ENCODE measurements at regions not wholly inside any gene's neighbourhood (a gene's known extent, or its start where the extent isn't known, plus 50 kb on each side); places are given as distances from the start of the nearest gene placed in this dataset.

DNA sequence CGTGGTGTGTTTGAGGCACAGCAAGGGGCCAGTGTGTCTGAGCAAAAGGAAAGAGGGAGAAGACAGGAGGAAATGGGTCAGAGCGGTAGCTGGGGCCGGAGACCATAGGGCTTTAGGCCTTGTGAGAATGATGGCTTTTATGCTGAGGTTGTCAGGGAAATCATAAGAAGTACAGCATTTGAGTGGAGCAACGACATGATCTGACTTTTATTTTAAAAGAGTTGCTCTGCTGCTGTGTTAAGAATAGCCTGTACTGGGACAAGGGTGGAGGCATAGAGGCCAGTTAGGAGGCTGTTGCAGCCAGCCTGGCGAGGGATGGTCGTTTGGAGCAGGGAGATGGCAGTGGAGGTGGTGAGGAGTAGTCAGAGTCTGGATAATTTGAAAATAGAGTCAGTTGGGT is 174.3 kb downstream of the SNX10 start:
- no peaks in the 10 kb centered on the region for H3K9me3 ChIP-seq

DNA sequence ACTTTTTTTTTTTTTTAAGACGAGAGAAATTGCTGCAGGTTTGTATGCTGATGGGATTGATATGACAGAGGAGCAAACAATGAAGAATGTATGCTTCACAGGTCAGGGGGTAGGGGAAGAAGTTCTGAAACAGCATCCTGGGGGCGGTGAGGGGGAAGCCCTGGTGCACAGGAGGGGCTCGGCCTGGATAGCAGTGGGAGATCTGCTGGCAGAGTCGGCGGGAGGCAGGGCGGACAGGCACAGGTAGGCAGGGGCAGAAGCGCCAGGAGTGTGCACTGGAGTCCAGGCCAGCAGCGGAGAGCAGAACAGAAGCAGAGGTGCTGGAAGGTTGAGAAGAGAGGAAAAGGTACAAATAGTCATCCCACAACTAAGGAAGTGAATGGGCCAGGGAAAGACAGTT is 175.4 kb downstream of the SNX10 start:
- ChIA-PET POLR2A (no interaction called here), CTCF (interaction anchor here (1.4 kb wide), 1 partner anchor 13 kb away, joined by 3 read pairs; no protein-coding TSS in a partner anchor)
- Histone ChIP-seq H3K4me3 (no peak overlapping the region), H3K9me3 (no peaks in the 10 kb centered on the region), H3K27ac (no peak overlapping the region), H3K4me2 (no peak overlapping the region), H3K4me1 (no peaks in the 10 kb centered on the region)
- DNase-seq (ENCODE audit: low read depth in 1 of 2, low spot score in 1 of 2) (no peak), FAIRE-seq (no peak), ATAC-seq (no peak)
- TF ChIP-seq, protein P1, sequence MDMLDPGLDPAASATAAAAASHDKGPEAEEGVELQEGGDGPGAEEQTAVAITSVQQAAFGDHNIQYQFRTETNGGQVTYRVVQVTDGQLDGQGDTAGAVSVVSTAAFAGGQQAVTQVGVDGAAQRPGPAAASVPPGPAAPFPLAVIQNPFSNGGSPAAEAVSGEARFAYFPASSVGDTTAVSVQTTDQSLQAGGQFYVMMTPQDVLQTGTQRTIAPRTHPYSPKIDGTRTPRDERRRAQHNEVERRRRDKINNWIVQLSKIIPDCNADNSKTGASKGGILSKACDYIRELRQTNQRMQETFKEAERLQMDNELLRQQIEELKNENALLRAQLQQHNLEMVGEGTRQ (IDR thresholded peaks at IDR 0.05): no peak
- TF ChIP-seq POLR2AphosphoS2 (conservative IDR thresholded peaks at IDR 0.05; ENCODE audit: low read length) (no peak), GATA3 (IDR thresholded peaks at IDR 0.05; ENCODE audit: borderline replicate concordance) (no peak), CHD4 (IDR thresholded peaks at IDR 0.05; ENCODE audit: borderline replicate concordance) (no peak), HOXB5 (CRISPR knock-in tag; IDR thresholded peaks at IDR 0.05) (no peak), ZNF302 (CRISPR knock-in tag; IDR thresholded peaks at IDR 0.05) (no peak), MAFK (IDR thresholded peaks at IDR 0.05; ENCODE audit: partially characterized antibody) (no peak)
- TF ChIP-seq, protein P2, sequence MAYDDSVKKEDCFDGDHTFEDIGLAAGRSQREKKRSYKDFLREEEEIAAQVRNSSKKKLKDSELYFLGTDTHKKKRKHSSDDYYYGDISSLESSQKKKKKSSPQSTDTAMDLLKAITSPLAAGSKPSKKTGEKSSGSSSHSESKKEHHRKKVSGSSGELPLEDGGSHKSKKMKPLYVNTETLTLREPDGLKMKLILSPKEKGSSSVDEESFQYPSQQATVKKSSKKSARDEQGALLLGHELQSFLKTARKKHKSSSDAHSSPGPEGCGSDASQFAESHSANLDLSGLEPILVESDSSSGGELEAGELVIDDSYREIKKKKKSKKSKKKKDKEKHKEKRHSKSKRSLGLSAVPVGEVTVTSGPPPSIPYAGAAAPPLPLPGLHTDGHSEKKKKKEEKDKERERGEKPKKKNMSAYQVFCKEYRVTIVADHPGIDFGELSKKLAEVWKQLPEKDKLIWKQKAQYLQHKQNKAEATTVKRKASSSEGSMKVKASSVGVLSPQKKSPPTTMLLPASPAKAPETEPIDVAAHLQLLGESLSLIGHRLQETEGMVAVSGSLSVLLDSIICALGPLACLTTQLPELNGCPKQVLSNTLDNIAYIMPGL (CRISPR knock-in tag; IDR thresholded peaks at IDR 0.05; ENCODE audit: borderline replicate concordance): no peak
- TF ChIP-seq, protein P3, sequence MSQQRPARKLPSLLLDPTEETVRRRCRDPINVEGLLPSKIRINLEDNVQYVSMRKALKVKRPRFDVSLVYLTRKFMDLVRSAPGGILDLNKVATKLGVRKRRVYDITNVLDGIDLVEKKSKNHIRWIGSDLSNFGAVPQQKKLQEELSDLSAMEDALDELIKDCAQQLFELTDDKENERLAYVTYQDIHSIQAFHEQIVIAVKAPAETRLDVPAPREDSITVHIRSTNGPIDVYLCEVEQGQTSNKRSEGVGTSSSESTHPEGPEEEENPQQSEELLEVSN (IDR thresholded peaks at IDR 0.05; ENCODE audit: borderline replicate concordance, low read depth): no peak
- TF ChIP-seq, protein P4, sequence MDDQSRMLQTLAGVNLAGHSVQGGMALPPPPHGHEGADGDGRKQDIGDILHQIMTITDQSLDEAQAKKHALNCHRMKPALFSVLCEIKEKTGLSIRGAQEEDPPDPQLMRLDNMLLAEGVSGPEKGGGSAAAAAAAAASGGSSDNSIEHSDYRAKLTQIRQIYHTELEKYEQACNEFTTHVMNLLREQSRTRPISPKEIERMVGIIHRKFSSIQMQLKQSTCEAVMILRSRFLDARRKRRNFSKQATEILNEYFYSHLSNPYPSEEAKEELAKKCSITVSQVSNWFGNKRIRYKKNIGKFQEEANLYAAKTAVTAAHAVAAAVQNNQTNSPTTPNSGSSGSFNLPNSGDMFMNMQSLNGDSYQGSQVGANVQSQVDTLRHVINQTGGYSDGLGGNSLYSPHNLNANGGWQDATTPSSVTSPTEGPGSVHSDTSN (IDR thresholded peaks at IDR 0.05): no peak
- 74% methylated on average over 8 of the region's 8 CpGs for WGBS (ENCODE audit: missing lambda C conversion rate)

More for the DNA sequence above, 174.3 kb downstream of the SNX10 start:
- H3K4me3 ChIP-seq: no peak overlapping the region
- H3K27ac ChIP-seq: no peak overlapping the region
- ATAC-seq (no peak), FAIRE-seq (no peak), DNase-seq (ENCODE audit: low read depth in 1 of 2, low spot score in 1 of 2) (no peak)
- ChIA-PET CTCF (interaction anchor here (1.1 to 1.4 kb wide), 2 partner anchors 14 to 35 kb away, joined by 3 read pairs; no protein-coding TSS in a partner anchor), POLR2A (no interaction called here)
- WGBS (ENCODE audit: missing lambda C conversion rate): 41% methylated on average over 6 of the region's 6 CpGs
- no peak overlapping the region for H3K4me2 ChIP-seq
- H3K4me1 ChIP-seq: no peaks in the 10 kb centered on the region
- no peak for TF ChIP-seq HOXB13 (CRISPR knock-in tag; IDR thresholded peaks at IDR 0.05; ENCODE audit: low read depth)
- TF ChIP-seq, protein P5, sequence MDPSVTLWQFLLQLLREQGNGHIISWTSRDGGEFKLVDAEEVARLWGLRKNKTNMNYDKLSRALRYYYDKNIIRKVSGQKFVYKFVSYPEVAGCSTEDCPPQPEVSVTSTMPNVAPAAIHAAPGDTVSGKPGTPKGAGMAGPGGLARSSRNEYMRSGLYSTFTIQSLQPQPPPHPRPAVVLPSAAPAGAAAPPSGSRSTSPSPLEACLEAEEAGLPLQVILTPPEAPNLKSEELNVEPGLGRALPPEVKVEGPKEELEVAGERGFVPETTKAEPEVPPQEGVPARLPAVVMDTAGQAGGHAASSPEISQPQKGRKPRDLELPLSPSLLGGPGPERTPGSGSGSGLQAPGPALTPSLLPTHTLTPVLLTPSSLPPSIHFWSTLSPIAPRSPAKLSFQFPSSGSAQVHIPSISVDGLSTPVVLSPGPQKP (IDR thresholded peaks at IDR 0.05; ENCODE audit: low read depth, low read length): no peak
- no peak for TF ChIP-seq ZC3H11A (IDR thresholded peaks at IDR 0.05)
- no peak for TF ChIP-seq TP53 (CRISPR knock-in tag; IDR thresholded peaks at IDR 0.05)
- TF ChIP-seq, protein P3 (IDR thresholded peaks at IDR 0.05; ENCODE audit: borderline replicate concordance, low read depth): no peak

DNA sequence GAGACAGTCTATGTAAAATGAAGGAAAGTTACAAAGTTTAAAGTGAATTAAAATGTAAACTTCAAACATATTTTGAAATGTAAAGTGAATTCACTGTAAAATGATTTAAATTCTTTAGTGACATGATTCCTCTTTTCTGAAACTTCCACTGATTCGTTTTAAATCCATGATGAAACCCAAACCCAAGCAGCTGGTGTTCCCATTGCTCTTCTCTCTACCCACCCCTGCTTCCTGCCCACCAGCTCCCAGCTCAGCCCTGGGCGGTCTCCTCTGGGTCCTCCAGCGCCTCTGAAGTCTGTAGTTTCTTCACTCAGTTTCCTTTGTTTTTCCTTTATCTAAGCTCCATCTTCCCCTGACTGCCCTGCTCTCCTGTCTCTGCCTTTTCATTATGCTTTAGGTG is 175.9 kb downstream of the SNX10 start:
- 52% methylated on average over 3 of the region's 3 CpGs for WGBS (ENCODE audit: missing lambda C conversion rate)
- no peaks in the 10 kb centered on the region for H3K9me3 ChIP-seq
- ChIA-PET CTCF (no interaction called here), POLR2A (no interaction called here)
- H3K4me1 ChIP-seq: no peaks in the 10 kb centered on the region
- no peak overlapping the region for H3K27ac ChIP-seq
- no peak for DNase-seq (ENCODE audit: low read depth in 1 of 2, low spot score in 1 of 2)
- FAIRE-seq: no peak
- ATAC-seq: no peak
- no peak overlapping the region for H3K4me3 ChIP-seq
- H3K4me2 ChIP-seq: no peak overlapping the region
- TF ChIP-seq NFE2L2 (conservative IDR thresholded peaks at IDR 0.05; ENCODE audit: low read length) (no peak), ZSCAN20 (CRISPR knock-in tag; IDR thresholded peaks at IDR 0.05) (no peak), JUNB (IDR thresholded peaks at IDR 0.05) (no peak), POLR2AphosphoS2 (conservative IDR thresholded peaks at IDR 0.05; ENCODE audit: low read length) (no peak), PHF8 (IDR thresholded peaks at IDR 0.05; ENCODE audit: borderline replicate concordance, low read depth) (no peak), RAD21 (conservative IDR thresholded peaks at IDR 0.05 in 1 of 2, IDR thresholded peaks at IDR 0.05 in 1 of 2) (no peak), ZNF302 (CRISPR knock-in tag; IDR thresholded peaks at IDR 0.05) (no peak), RARB (CRISPR knock-in tag; IDR thresholded peaks at IDR 0.05) (no peak), SREBF2 (IDR thresholded peaks at IDR 0.05) (no peak), HDAC2 (IDR thresholded peaks at IDR 0.05) (no peak), FOXS1 (CRISPR knock-in tag; IDR thresholded peaks at IDR 0.05) (no peak)
- TF ChIP-seq, protein P6, sequence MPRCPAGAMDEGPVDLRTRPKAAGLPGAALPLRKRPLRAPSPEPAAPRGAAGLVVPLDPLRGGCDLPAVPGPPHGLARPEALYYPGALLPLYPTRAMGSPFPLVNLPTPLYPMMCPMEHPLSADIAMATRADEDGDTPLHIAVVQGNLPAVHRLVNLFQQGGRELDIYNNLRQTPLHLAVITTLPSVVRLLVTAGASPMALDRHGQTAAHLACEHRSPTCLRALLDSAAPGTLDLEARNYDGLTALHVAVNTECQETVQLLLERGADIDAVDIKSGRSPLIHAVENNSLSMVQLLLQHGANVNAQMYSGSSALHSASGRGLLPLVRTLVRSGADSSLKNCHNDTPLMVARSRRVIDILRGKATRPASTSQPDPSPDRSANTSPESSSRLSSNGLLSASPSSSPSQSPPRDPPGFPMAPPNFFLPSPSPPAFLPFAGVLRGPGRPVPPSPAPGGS (IDR thresholded peaks at IDR 0.05): no peak

Data from A549 (cell line).